NCI-H1930 (cell line): ENCODE measurements at regions not wholly inside any gene's neighbourhood (a gene's known extent, or its start where the extent isn't known, plus 50 kb on each side); places are given as distances from the start of the nearest gene placed in this dataset.

Experiments
- DNase-seq, 2 experiments: peaks; one replicate each; lab custom pipeline; 2025; lab: John Stamatoyannopoulos, UW

- no peak for DNase-seq
Observed at GRCh38 chr10:78876449-78876848, 192.3 kb upstream of the ZMIZ1 start.

GRCh38 chr10:78879621-78880020 lies 189.1 kb upstream of the ZMIZ1 start:
- no peak for DNase-seq

GRCh38 chr10:78886129-78886528 lies 182.6 kb upstream of the ZMIZ1 start:
- DNase-seq: no peak

- DNase-seq: no peak
Observed at GRCh38 chr10:78889536-78890063, 179.2 kb upstream of the ZMIZ1 start.

- no peak for DNase-seq
Observed at GRCh38 chr10:78890506-78890905, 178.3 kb upstream of the ZMIZ1 start.

- no peak for DNase-seq
Observed at GRCh38 chr10:78891741-78892140, 177.0 kb upstream of the ZMIZ1 start.

- no peak for DNase-seq
Observed at GRCh38 chr10:78892338-78893176, 176.2 kb upstream of the ZMIZ1 start.

- no peak for DNase-seq
Observed at GRCh38 chr10:78893217-78893616, 175.5 kb upstream of the ZMIZ1 start.

GRCh38 chr10:78894089-78894840 lies 174.5 kb upstream of the ZMIZ1 start:
- no peak for DNase-seq

GRCh38 chr10:78894841-78895195 lies 173.9 kb upstream of the ZMIZ1 start:
- DNase-seq: no peak

- DNase-seq: no peak
Observed at GRCh38 chr10:78895469-78895868, 173.3 kb upstream of the ZMIZ1 start.

- no peak for DNase-seq
Observed at GRCh38 chr10:78896159-78896928, 172.4 kb upstream of the ZMIZ1 start.

- no peak for DNase-seq
Observed at GRCh38 chr10:78898341-78899097, 170.2 kb upstream of the ZMIZ1 start.

- no peak for DNase-seq
Observed at GRCh38 chr10:78899098-78899754, 169.5 kb upstream of the ZMIZ1 start.

GRCh38 chr10:78899996-78900714 lies 168.6 kb upstream of the ZMIZ1 start:
- DNase-seq: no peak

- no peak for DNase-seq
Observed at GRCh38 chr10:78900715-78901430, 167.9 kb upstream of the ZMIZ1 start.

- no peak for DNase-seq
Observed at GRCh38 chr10:78901694-78902093, 167.1 kb upstream of the ZMIZ1 start.

- DNase-seq: no peak
Observed at GRCh38 chr10:78902815-78903214, 166.0 kb upstream of the ZMIZ1 start.

- no peak for DNase-seq
Observed at GRCh38 chr10:78903341-78903940, 165.3 kb upstream of the ZMIZ1 start.
